OCI-LY7 (cell line): ENCODE measurements at regions not wholly inside any gene's neighbourhood (a gene's known extent, or its start where the extent isn't known, plus 50 kb on each side); places are given as distances from the start of the nearest gene placed in this dataset.
"Not testable (repeated sequence)": the region's sequence is repeated elsewhere in the genome, so short reads cannot be mapped to it uniquely, and the experiment has no call there.

Source experiments
- CTCF ChIP-seq: fragments of 200-600 bp; sonication (generic); conservative IDR thresholded peaks from 2 replicates; pipeline ENCODE4 v1.5.1; 2014; ENCODE audit warnings: mild to moderate bottlenecking, antibody characterized with exemption, low read length, moderate library complexity, mixed read lengths
- EZH2phosphoT487 ChIP-seq: fragments of 200-600 bp; sonication (generic); IDR thresholded peaks from 2 replicates; pipeline ENCODE4 v1.6.1; 2018; ENCODE audit warnings: low read depth, borderline replicate concordance, mild to moderate bottlenecking, mixed run types, antibody characterized with exemption, low read length, moderate library complexity, mixed read lengths

DNA sequence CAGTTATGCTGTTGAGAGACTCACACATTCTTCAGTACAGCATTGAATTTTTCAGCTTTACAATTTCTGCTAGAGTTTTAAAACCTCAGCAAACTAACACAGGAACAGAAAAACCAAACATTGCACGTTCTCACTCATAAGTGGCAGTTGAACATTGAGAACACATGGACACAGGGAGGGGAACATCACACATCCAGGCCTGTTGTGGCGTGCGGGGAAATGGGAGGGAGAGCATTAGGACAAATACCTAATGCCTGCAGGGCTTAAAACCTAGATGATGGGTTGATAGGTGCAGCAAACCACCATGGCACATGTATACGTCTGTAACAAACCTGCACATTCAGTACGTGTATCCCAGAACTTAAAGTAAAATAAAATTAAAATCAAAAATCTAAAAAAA is 270.1 kb upstream of the MME start:
- TF ChIP-seq CTCF, EZH2phosphoT487: not testable (repeated sequence)
